Peyer's patch (tissue), 4 donors: ENCODE measurements at regions not wholly inside any gene's neighbourhood (a gene's known extent, or its start where the extent isn't known, plus 50 kb on each side); places are given as distances from the start of the nearest gene placed in this dataset.

Source experiments
- POLR2A ChIP-seq, 2 donors: fragments of 450-650 bp; IDR thresholded peaks; one replicate each; pipeline ENCODE4 v1.5.1; 2017; ENCODE audit warnings: antibody characterized with exemption in 2 of 2, mild to moderate bottlenecking in 2 of 2, moderate library complexity in 2 of 2
- TF ChIP-seq, protein P1 (sequence below), 6 experiments: fragments of 450-650 bp in 4 of 6; fragments of 200-600 bp in 2 of 6; sonication (generic) in 1 of 6; IDR thresholded peaks; one replicate each; pipeline ENCODE4 v1.5.1; 2017 to 2019; ENCODE audit warnings: antibody characterized with exemption in 6 of 6, mild to moderate bottlenecking in 3 of 6, moderate library complexity in 1 of 6

GRCh38 chr10:52635651-52636050 lies 136.9 kb downstream of the MBL2 start:
- TF ChIP-seq, protein P1, sequence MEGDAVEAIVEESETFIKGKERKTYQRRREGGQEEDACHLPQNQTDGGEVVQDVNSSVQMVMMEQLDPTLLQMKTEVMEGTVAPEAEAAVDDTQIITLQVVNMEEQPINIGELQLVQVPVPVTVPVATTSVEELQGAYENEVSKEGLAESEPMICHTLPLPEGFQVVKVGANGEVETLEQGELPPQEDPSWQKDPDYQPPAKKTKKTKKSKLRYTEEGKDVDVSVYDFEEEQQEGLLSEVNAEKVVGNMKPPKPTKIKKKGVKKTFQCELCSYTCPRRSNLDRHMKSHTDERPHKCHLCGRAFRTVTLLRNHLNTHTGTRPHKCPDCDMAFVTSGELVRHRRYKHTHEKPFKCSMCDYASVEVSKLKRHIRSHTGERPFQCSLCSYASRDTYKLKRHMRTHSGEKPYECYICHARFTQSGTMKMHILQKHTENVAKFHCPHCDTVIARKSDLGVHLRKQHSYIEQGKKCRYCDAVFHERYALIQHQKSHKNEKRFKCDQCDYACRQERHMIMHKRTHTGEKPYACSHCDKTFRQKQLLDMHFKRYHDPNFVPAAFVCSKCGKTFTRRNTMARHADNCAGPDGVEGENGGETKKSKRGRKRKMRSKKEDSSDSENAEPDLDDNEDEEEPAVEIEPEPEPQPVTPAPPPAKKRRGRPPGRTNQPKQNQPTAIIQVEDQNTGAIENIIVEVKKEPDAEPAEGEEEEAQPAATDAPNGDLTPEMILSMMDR (IDR thresholded peaks at IDR 0.05) = no peak
- TF ChIP-seq POLR2A (IDR thresholded peaks at IDR 0.05) = no peak
